K562 (cell line): ENCODE measurements at regions not wholly inside any gene's neighbourhood (a gene's known extent, or its start where the extent isn't known, plus 50 kb on each side); places are given as distances from the start of the nearest gene placed in this dataset.

Source experiments
- ATF6 ChIP-seq: sonication (generic); formaldehyde crosslinking; IDR thresholded peaks from 2 replicates; pipeline ENCODE4 v1.4.0; 2020; ENCODE audit warnings: mild to moderate bottlenecking, missing genetic modification reagents
- CTCF ChIP-seq, 3 experiments: IDR thresholded peaks in 2 of 3; conservative IDR thresholded peaks in 1 of 3; 2 replicates each; pipeline ENCODE4 v1.5.1; 2011 to 2012; ENCODE audit warnings: low read length in 3 of 3, mild to moderate bottlenecking in 3 of 3, control low read depth in 2 of 3, improper control_type of control experiment in 1 of 3, inconsistent platforms in 1 of 3, low read depth in 1 of 3, mixed read lengths in 1 of 3, moderate library complexity in 1 of 3; ENCODE audit not compliant: insufficient read depth in 2 of 3
- E2F6 ChIP-seq, 2 experiments: IDR thresholded peaks; 2 replicates each; pipeline ENCODE4 v1.6.1; 2011; ENCODE audit warnings: borderline replicate concordance in 1 of 2, control low read depth in 1 of 2, low read depth in 1 of 2, low read length in 1 of 2, mild to moderate bottlenecking in 1 of 2, mixed read lengths in 1 of 2, moderate library complexity in 1 of 2; ENCODE audit not compliant: insufficient read depth in 1 of 2, insufficient read length in 1 of 2, poor library complexity in 1 of 2, severe bottlenecking in 1 of 2; ENCODE audit errors: extremely low read depth in 1 of 2
- EZH2 ChIP-seq: IDR thresholded peaks from 2 replicates; pipeline ENCODE4 v1.6.1; 2012; ENCODE audit warnings: low read depth, mild to moderate bottlenecking, inconsistent platforms, low read length, borderline replicate concordance
- FOXA1 ChIP-seq: fragments of 450-650 bp; IDR thresholded peaks from 2 replicates; pipeline ENCODE4 v1.6.1; 2016; ENCODE audit warnings: mild to moderate bottlenecking, borderline replicate concordance
- HNRNPH1 ChIP-seq: fragments of 200-400 bp; formaldehyde crosslinking; optimal IDR thresholded peaks from 2 replicates; pipeline ENCODE3; 2017; ENCODE audit warnings: low read depth, mild to moderate bottlenecking, low read length, moderate library complexity
- MAFK ChIP-seq: IDR thresholded peaks from 2 replicates; pipeline ENCODE4 v1.6.1; 2011; ENCODE audit warnings: low read length, improper control_type of control experiment
- RAD21 ChIP-seq, 2 experiments: fragments of 250-450 bp in 1 of 2; fragments of 450-650 bp in 1 of 2; sonication (Bioruptor Pico) in 1 of 2; formaldehyde crosslinking in 1 of 2; IDR thresholded peaks in 1 of 2; conservative IDR thresholded peaks in 1 of 2; 2 replicates each; pipeline versions ENCODE4 v1.4.0 to v1.8.0; 2020 to 2022; ENCODE audit warnings: mild to moderate bottlenecking in 2 of 2, moderate library complexity in 1 of 2
- SIN3A ChIP-seq, 2 experiments: fragments of 150-350 bp in 1 of 2; IDR thresholded peaks; 2 replicates each; pipeline ENCODE4 v1.6.1; 2011 to 2016; ENCODE audit warnings: borderline replicate concordance in 2 of 2, low read depth in 2 of 2, low read length in 2 of 2, mild to moderate bottlenecking in 2 of 2, moderate library complexity in 2 of 2; ENCODE audit not compliant: control insufficient read depth in 1 of 2
- TAF7 ChIP-seq: fragments of 450-650 bp; IDR thresholded peaks from 2 replicates; pipeline ENCODE4 v1.6.1; 2016; ENCODE audit warnings: missing genetic modification characterization, missing compliant biosample characterization

GRCh38 chr2:55993685-55994084 is 70.1 kb upstream of the EFEMP1 start:
- TF ChIP-seq HNRNPH1 (no peak), MAFK (no peak), EZH2 (no peak), CTCF (IDR thresholded peaks at IDR 0.05 in 2 of 3, conservative IDR thresholded peaks at IDR 0.05 in 1 of 3; ENCODE audit: insufficient read depth in 2 of 3, low read depth in 1 of 3, low read length in 3 of 3) (no peak), TAF7 (no peak), RAD21 (CRISPR knock-in tag; conservative IDR thresholded peaks at IDR 0.05 in 1 of 2, IDR thresholded peaks at IDR 0.05 in 1 of 2) (no peak), E2F6 (IDR thresholded peaks at IDR 0.05; ENCODE audit: borderline replicate concordance in 1 of 2, extremely low read depth in 1 of 2, insufficient read depth in 1 of 2, insufficient read length in 1 of 2, low read depth in 1 of 2, low read length in 1 of 2, poor library complexity in 1 of 2, severe bottlenecking in 1 of 2) (no peak), SIN3A (IDR thresholded peaks at IDR 0.05; ENCODE audit: borderline replicate concordance in 2 of 2, control insufficient read depth in 1 of 2, low read depth in 2 of 2, low read length in 2 of 2) (no peak), FOXA1 (no peak), ATF6 (CRISPR knock-in tag) (no peak)
